IMR-90 (cell line): ENCODE measurements at regions not wholly inside any gene's neighbourhood (a gene's known extent, or its start where the extent isn't known, plus 50 kb on each side); places are given as distances from the start of the nearest gene placed in this dataset.

Experiments
- ATAC-seq: fragments of 200-7000 bp; cut with Tn5 transposase; 2 replicates; pipeline ENCODE4 v1.9.1; 2020; ENCODE audit warnings: low read depth, mild to moderate bottlenecking, moderate library complexity
- BruUV-seq: library from RNA; stranded (reverse); fragments of 400-500 nt; replicated peaks from 2 replicates; lab custom pipeline; 2021; lab: Mats Ljungman, UMichigan
- CTCF ChIA-PET: fragments of 300-600 bp; formaldehyde crosslinking; extraction: SDS; loops from one replicate; lab custom pipeline; 2021; ENCODE audit warnings: antibody characterized with exemption; lab: Yijun Ruan, JAX
- POLR2A ChIA-PET: fragments of 300-600 bp; sonication (Branson Sonifier 250); formaldehyde crosslinking; loops from one replicate; lab custom pipeline; 2022; ENCODE audit warnings: antibody characterized with exemption; ENCODE audit not compliant: unreplicated experiment; lab: Charles Lee
- DNase-seq: peaks from one replicate; pipeline ENCODE4 v3.0.0; 2013
- H2AFZ ChIP-seq: replicated peaks from 2 replicates; pipeline ENCODE3; 2013; ENCODE audit warnings: low read length, mild to moderate bottlenecking; ENCODE audit not compliant: poor library complexity
- H2AK5ac ChIP-seq: 2 replicates; pipeline ENCODE4 v1.6.1; 2013; ENCODE audit warnings: low read depth, low read length, inconsistent platforms
- H2AK9ac ChIP-seq: replicated peaks from 2 replicates; pipeline ENCODE3; 2013; ENCODE audit warnings: mild to moderate bottlenecking, low read depth, low read length, moderate library complexity; ENCODE audit not compliant: poor library complexity
- H2BK120ac ChIP-seq: 2 replicates; pipeline ENCODE4 v1.6.1; 2013; ENCODE audit warnings: low read depth, low read length, inconsistent platforms
- H2BK15ac ChIP-seq: 3 replicates; pipeline ENCODE4 v1.6.1; 2013; ENCODE audit warnings: low read depth, low read length, inconsistent platforms
- H2BK20ac ChIP-seq: 2 replicates; pipeline ENCODE4 v1.6.1; 2013; ENCODE audit warnings: low read depth, mild to moderate bottlenecking, inconsistent platforms, low read length, moderate library complexity
- H2BK5ac ChIP-seq: 2 replicates; pipeline ENCODE4 v1.6.1; 2013; ENCODE audit warnings: mild to moderate bottlenecking, low read depth, low read length, inconsistent platforms; ENCODE audit not compliant: poor library complexity, severe bottlenecking
- H3K14ac ChIP-seq: replicated peaks from 2 replicates; pipeline ENCODE4 v1.6.1; 2013; ENCODE audit warnings: low read depth, low read length, inconsistent platforms
- H3K18ac ChIP-seq: 2 replicates; pipeline ENCODE4 v1.6.1; 2013; ENCODE audit warnings: low read depth, low read length, control low read depth
- H3K23ac ChIP-seq: 2 replicates; pipeline ENCODE4 v1.6.1; 2013; ENCODE audit warnings: low read depth, low read length, inconsistent platforms
- H3K27ac ChIP-seq: 2 replicates; pipeline ENCODE4 v1.5.1; 2013; ENCODE audit warnings: mild to moderate bottlenecking, control low read depth, low read length; ENCODE audit not compliant: insufficient read depth
- H3K27me3 ChIP-seq: 2 replicates; pipeline ENCODE4 v1.6.1; 2013; ENCODE audit warnings: low read length; ENCODE audit not compliant: control insufficient read depth, insufficient read depth
- H3K36me3 ChIP-seq: 2 replicates; pipeline ENCODE4 v1.6.1; 2013; ENCODE audit warnings: low read length, mixed read lengths; ENCODE audit not compliant: control insufficient read depth, insufficient read depth
- H3K4ac ChIP-seq: 2 replicates; pipeline ENCODE4 v1.6.1; 2013; ENCODE audit warnings: low read depth, low read length, inconsistent platforms
- H3K4me1 ChIP-seq: 2 replicates; pipeline ENCODE4 v1.6.1; 2013; ENCODE audit warnings: low read length, mixed read lengths; ENCODE audit not compliant: control insufficient read depth, insufficient read depth
- H3K4me2 ChIP-seq: 2 replicates; pipeline ENCODE4 v1.6.1; 2013; ENCODE audit warnings: low read depth, mild to moderate bottlenecking, control low read depth, low read length, moderate library complexity
- H3K4me3 ChIP-seq: 2 replicates; pipeline ENCODE4 v1.5.1; 2013; ENCODE audit warnings: low read depth, mild to moderate bottlenecking, control low read depth, low read length, moderate library complexity; ENCODE audit not compliant: insufficient read depth
- H3K56ac ChIP-seq: 2 replicates; pipeline ENCODE4 v1.6.1; 2013; ENCODE audit warnings: low read length, inconsistent platforms; ENCODE audit not compliant: insufficient read depth; ENCODE audit errors: extremely low read depth
- H3K79me1 ChIP-seq, 2 experiments: 2 replicates each; pipeline ENCODE4 v1.6.1; 2013; ENCODE audit warnings: low read length in 2 of 2, inconsistent platforms in 1 of 2, low read depth in 1 of 2
- H3K9ac ChIP-seq: 2 replicates; pipeline ENCODE4 v1.6.1; 2013; ENCODE audit warnings: low read depth, low read length, control low read depth
- H3K9me1 ChIP-seq: 2 replicates; pipeline ENCODE4 v1.6.1; 2013; ENCODE audit warnings: low read length, inconsistent platforms; ENCODE audit not compliant: insufficient read depth
- H3K9me3 ChIP-seq: 2 replicates; pipeline ENCODE4 v1.6.1; 2013; ENCODE audit warnings: low read length; ENCODE audit not compliant: control insufficient read depth, insufficient read depth
- H4K20me1 ChIP-seq: 2 replicates; pipeline ENCODE4 v1.6.1; 2013; ENCODE audit warnings: low read length, inconsistent platforms; ENCODE audit not compliant: insufficient read depth
- H4K5ac ChIP-seq: 2 replicates; pipeline ENCODE4 v1.6.1; 2013; ENCODE audit warnings: mild to moderate bottlenecking, low read depth, low read length, control low read depth
- H4K8ac ChIP-seq, 2 experiments: 2 replicates each; pipeline ENCODE4 v1.6.1; 2013; ENCODE audit warnings: low read depth in 2 of 2, low read length in 2 of 2, control low read depth in 1 of 2, inconsistent platforms in 1 of 2
- H4K91ac ChIP-seq: 2 replicates; pipeline ENCODE4 v1.6.1; 2013; ENCODE audit warnings: low read depth, low read length, inconsistent platforms; ENCODE audit not compliant: insufficient read depth
- CEBPB ChIP-seq: IDR thresholded peaks from 2 replicates; pipeline ENCODE4 v1.6.1; 2012; ENCODE audit warnings: low read depth, low read length, improper control_type of control experiment
- CHD1 ChIP-seq: IDR thresholded peaks from 2 replicates; pipeline ENCODE4 v1.6.1; 2012; ENCODE audit warnings: low read depth, low read length, improper control_type of control experiment
- FOS ChIP-seq: fragments of 150-350 bp; IDR thresholded peaks from 2 replicates; pipeline ENCODE4 v1.6.1; 2016; ENCODE audit warnings: low read depth, low read length
- MAFK ChIP-seq: IDR thresholded peaks from 2 replicates; pipeline ENCODE4 v1.6.1; 2012; ENCODE audit warnings: low read depth, low read length, improper control_type of control experiment
- POLR2A ChIP-seq: IDR thresholded peaks from 2 replicates; pipeline ENCODE4 v1.6.1; 2012; ENCODE audit warnings: mild to moderate bottlenecking, low read depth, low read length
- WGBS, 2 experiments: methylation state at CpG; one replicate each; pipeline versions ENCODE4 v1.1.5 to v1.1.7; 2013; ENCODE audit warnings: missing lambda C conversion rate in 2 of 2; ENCODE audit not compliant: insufficient read length in 1 of 2; ENCODE audit errors: extremely low coverage in 2 of 2; 5-methylcytosine and 5-hydroxymethylcytosine counted together
- dilution Hi-C: fragments of 300-500 bp; cut with HindIII; formaldehyde crosslinking; loops from one replicate; pipeline ENCODE4 v1.14.3; 2018; ENCODE audit warnings: low sequenced_read_pairs; ENCODE audit not compliant: unreplicated experiment
- in situ Hi-C: fragments of 300-500 bp; cut with MboI; formaldehyde crosslinking; loops from 3 replicates; pipeline ENCODE4 v1.14.3; 2019; ENCODE audit warnings: low sequenced_read_pairs, inconsistent platforms, mixed read lengths
- intact Hi-C: fragments of 100-400 bp; cut with micrococcal nuclease; formaldehyde crosslinking; loops from 2 replicates; pipeline ENCODE4 v1.10.0; 2022
- TF ChIP-seq, protein P1 (sequence below): fragments of 150-350 bp; IDR thresholded peaks from 2 replicates; pipeline ENCODE4 v1.6.1; 2016; ENCODE audit warnings: low read depth, mild to moderate bottlenecking, low read length, moderate library complexity, borderline replicate concordance
- TF ChIP-seq, protein P2 (sequence below): conservative IDR thresholded peaks from 2 replicates; pipeline ENCODE4 v1.5.1; 2012; ENCODE audit warnings: mild to moderate bottlenecking, low read depth, low read length, improper control_type of control experiment

DNA sequence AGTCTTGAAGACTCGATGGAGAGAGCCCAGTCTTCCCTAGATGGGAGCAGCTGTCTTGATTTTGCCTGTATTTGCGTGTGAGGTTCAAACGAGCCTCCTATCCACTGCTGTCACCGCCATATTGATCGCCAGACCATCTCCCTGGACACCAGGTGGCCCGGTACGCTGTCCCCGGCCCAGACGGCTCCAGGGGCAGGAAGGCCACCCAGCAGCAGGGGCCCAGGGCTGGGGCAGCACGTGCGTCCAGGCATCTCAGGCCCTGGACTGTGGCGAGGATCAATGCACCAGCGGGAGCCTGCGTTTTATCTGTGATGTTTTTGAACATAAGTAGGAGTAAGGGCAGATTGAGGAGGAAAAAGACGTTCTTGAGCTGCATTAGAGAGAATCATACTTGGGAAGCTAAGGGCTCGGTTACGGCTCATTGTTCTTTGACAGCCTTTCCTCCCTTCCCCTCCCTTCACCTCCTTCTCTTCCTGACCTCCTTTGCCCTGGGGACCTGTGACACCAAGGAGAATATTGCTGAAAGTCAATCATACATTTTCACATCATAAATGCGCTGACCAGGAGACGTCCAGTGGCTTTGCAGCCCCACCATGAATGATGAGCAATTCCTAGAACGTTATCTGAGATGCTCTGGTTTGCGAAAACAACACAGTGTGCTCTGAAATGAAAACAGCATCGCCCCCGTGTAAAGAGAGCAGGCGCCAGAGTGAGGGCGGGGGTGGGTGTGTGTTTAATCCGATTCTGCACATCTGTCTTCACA lies 711.2 kb upstream of the SALL3 start:
- CTCF ChIA-PET = no interaction called here
- H3K36me3 ChIP-seq = no peaks in the 10 kb centered on the region
- BruUV-seq = no TSS peak
- intact Hi-C loops (no loop called here), in situ Hi-C loops (no loop called here), dilution Hi-C loops (no loop called here)
- no peaks in the 10 kb centered on the region for H3K27me3 ChIP-seq
- no peak for ATAC-seq
- H3K4ac ChIP-seq = no peak overlapping the region
- no peak overlapping the region for H4K5ac ChIP-seq
- TF ChIP-seq CHD1 = no peak
- TF ChIP-seq, protein P1, sequence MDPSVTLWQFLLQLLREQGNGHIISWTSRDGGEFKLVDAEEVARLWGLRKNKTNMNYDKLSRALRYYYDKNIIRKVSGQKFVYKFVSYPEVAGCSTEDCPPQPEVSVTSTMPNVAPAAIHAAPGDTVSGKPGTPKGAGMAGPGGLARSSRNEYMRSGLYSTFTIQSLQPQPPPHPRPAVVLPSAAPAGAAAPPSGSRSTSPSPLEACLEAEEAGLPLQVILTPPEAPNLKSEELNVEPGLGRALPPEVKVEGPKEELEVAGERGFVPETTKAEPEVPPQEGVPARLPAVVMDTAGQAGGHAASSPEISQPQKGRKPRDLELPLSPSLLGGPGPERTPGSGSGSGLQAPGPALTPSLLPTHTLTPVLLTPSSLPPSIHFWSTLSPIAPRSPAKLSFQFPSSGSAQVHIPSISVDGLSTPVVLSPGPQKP = no peak
- TF ChIP-seq POLR2A = no peak
- TF ChIP-seq, protein P2, sequence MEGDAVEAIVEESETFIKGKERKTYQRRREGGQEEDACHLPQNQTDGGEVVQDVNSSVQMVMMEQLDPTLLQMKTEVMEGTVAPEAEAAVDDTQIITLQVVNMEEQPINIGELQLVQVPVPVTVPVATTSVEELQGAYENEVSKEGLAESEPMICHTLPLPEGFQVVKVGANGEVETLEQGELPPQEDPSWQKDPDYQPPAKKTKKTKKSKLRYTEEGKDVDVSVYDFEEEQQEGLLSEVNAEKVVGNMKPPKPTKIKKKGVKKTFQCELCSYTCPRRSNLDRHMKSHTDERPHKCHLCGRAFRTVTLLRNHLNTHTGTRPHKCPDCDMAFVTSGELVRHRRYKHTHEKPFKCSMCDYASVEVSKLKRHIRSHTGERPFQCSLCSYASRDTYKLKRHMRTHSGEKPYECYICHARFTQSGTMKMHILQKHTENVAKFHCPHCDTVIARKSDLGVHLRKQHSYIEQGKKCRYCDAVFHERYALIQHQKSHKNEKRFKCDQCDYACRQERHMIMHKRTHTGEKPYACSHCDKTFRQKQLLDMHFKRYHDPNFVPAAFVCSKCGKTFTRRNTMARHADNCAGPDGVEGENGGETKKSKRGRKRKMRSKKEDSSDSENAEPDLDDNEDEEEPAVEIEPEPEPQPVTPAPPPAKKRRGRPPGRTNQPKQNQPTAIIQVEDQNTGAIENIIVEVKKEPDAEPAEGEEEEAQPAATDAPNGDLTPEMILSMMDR = no peak
- no peak for TF ChIP-seq FOS
- no peak for TF ChIP-seq MAFK
- TF ChIP-seq CEBPB = no peak
- no peak overlapping the region for H3K27ac ChIP-seq
- H3K9ac ChIP-seq = no peak overlapping the region
- no peak for DNase-seq
- peaks cover 16% of the 10 kb centered on the region for H3K9me3 ChIP-seq
- H3K79me1 ChIP-seq = no peaks in the 10 kb centered on the region
- H3K4me3 ChIP-seq = no peak overlapping the region
- H3K9me1 ChIP-seq = no peaks in the 10 kb centered on the region
- no peak overlapping the region for H2BK20ac ChIP-seq
- H3K4me1 ChIP-seq = no peaks in the 10 kb centered on the region
- H4K20me1 ChIP-seq = no peaks in the 10 kb centered on the region
- no peak overlapping the region for H3K14ac ChIP-seq
- H4K91ac ChIP-seq = no peak overlapping the region
- POLR2A ChIA-PET = no interaction called here
- H2BK15ac ChIP-seq = no peak overlapping the region
- no peak overlapping the region for H2AK5ac ChIP-seq
- H3K18ac ChIP-seq = no peak overlapping the region
- H3K23ac ChIP-seq = no peak overlapping the region
- H2AK9ac ChIP-seq = no peak overlapping the region
- no peak overlapping the region for H2AFZ ChIP-seq
- no peak overlapping the region for H4K8ac ChIP-seq
- no peak overlapping the region for H3K56ac ChIP-seq
- 78% methylated on average over 6 of the region's 26 CpGs; no CpG with 5 or more reads in 1 of the 2 experiments for WGBS, 2 experiments
- H2BK120ac ChIP-seq = no peak overlapping the region
- no peak overlapping the region for H3K4me2 ChIP-seq
- H2BK5ac ChIP-seq = no peak overlapping the region
